ENCODE measurements at regions not wholly inside any gene's neighbourhood (a gene's known extent, or its start where the extent isn't known, plus 50 kb on each side); places are given as distances from the start of the nearest gene placed in this dataset.

- in situ Hi-C loops (cut with HindIII; ENCODE audit: low pct_unique_long_range_greater_than_20kb, low sequenced_read_pairs): no loop called here
- intact Hi-C loops (cut with micrococcal nuclease; ENCODE audit: unreplicated experiment): no loop called here
- Histone ChIP-seq H3K4me1 (ENCODE audit: control insufficient read depth, insufficient read depth, low read length) (no peaks in the 10 kb centered on the region), H3K27ac (ENCODE audit: low read length) (no peak overlapping the region), H3K36me3 (ENCODE audit: control insufficient read depth, insufficient read depth, low read length) (no peaks in the 10 kb centered on the region), H3K9me3 (ENCODE audit: control insufficient read depth, insufficient read depth, low read depth, low read length) (no peaks in the 10 kb centered on the region), H3K4me3 (ENCODE audit: low read depth in 2 of 2, low read length in 2 of 2) (no peak overlapping the region), H3K27me3 (ENCODE audit: control insufficient read depth, insufficient read depth, low read length) (no peaks in the 10 kb centered on the region)
- ChIA-PET CTCF (no interaction called here), POLR2A (no interaction called here)
- DNase-seq (ENCODE audit: low read depth, low spot score) (no peak), ATAC-seq (no peak)
- no TSS peak for BruUV-seq (replicated peaks)
- TF ChIP-seq POLR2AphosphoS5 (IDR thresholded peaks at IDR 0.05; ENCODE audit: low read depth, low read length) (no peak), SIN3A (IDR thresholded peaks at IDR 0.05; ENCODE audit: borderline replicate concordance, insufficient read depth, low read depth, low read length) (no peak), TCF7L2 (IDR thresholded peaks at IDR 0.05; ENCODE audit: low read depth, low read length) (no peak), REST (IDR thresholded peaks at IDR 0.05; ENCODE audit: insufficient read depth in 1 of 2, low read depth in 2 of 2, low read length in 1 of 2) (no peak)
- TF ChIP-seq, protein P1, sequence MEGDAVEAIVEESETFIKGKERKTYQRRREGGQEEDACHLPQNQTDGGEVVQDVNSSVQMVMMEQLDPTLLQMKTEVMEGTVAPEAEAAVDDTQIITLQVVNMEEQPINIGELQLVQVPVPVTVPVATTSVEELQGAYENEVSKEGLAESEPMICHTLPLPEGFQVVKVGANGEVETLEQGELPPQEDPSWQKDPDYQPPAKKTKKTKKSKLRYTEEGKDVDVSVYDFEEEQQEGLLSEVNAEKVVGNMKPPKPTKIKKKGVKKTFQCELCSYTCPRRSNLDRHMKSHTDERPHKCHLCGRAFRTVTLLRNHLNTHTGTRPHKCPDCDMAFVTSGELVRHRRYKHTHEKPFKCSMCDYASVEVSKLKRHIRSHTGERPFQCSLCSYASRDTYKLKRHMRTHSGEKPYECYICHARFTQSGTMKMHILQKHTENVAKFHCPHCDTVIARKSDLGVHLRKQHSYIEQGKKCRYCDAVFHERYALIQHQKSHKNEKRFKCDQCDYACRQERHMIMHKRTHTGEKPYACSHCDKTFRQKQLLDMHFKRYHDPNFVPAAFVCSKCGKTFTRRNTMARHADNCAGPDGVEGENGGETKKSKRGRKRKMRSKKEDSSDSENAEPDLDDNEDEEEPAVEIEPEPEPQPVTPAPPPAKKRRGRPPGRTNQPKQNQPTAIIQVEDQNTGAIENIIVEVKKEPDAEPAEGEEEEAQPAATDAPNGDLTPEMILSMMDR (IDR thresholded peaks at IDR 0.05): no peak
Measured at GRCh38 chr7:53771701-53772100, 736.3 kb downstream of the POM121L12 start.

- in situ Hi-C loops (cut with HindIII; ENCODE audit: low pct_unique_long_range_greater_than_20kb, low sequenced_read_pairs) (no loop called here), intact Hi-C loops (cut with micrococcal nuclease; ENCODE audit: unreplicated experiment) (no loop called here)
- DNase-seq (ENCODE audit: low read depth, low spot score): no peak
- H3K27ac ChIP-seq (ENCODE audit: low read length): no peak overlapping the region
- ATAC-seq: no peak
- ChIA-PET POLR2A (no interaction called here), CTCF (no interaction called here)
- no peak overlapping the region for H3K4me3 ChIP-seq (ENCODE audit: low read depth in 2 of 2, low read length in 2 of 2)
- H3K4me1 ChIP-seq (ENCODE audit: control insufficient read depth, insufficient read depth, low read length): no peaks in the 10 kb centered on the region
- H3K9me3 ChIP-seq (ENCODE audit: control insufficient read depth, insufficient read depth, low read depth, low read length): no peaks in the 10 kb centered on the region
- no TSS peak for BruUV-seq (replicated peaks)
- no peak for TF ChIP-seq TCF7L2 (IDR thresholded peaks at IDR 0.05; ENCODE audit: low read depth, low read length)
- TF ChIP-seq SIN3A (IDR thresholded peaks at IDR 0.05; ENCODE audit: borderline replicate concordance, insufficient read depth, low read depth, low read length): no peak
- no peak for TF ChIP-seq REST (IDR thresholded peaks at IDR 0.05; ENCODE audit: insufficient read depth in 1 of 2, low read depth in 2 of 2, low read length in 1 of 2)
- no peak for TF ChIP-seq POLR2AphosphoS5 (IDR thresholded peaks at IDR 0.05; ENCODE audit: low read depth, low read length)
- TF ChIP-seq, protein P1 (IDR thresholded peaks at IDR 0.05): no peak
- H3K27me3 ChIP-seq (ENCODE audit: control insufficient read depth, insufficient read depth, low read length): no peaks in the 10 kb centered on the region
- no peaks in the 10 kb centered on the region for H3K36me3 ChIP-seq (ENCODE audit: control insufficient read depth, insufficient read depth, low read length)
Measured at GRCh38 chr7:53776323-53776722, 740.9 kb downstream of the POM121L12 start.
